Fibroblast of villous mesenchyme (primary cell): ENCODE measurements at regions not wholly inside any gene's neighbourhood (a gene's known extent, or its start where the extent isn't known, plus 50 kb on each side); places are given as distances from the start of the nearest gene placed in this dataset.

Experiments
- DNase-seq: peaks from one replicate; pipeline ENCODE4 v3.0.0-alpha.2; 2010; ENCODE audit warnings: low read depth
- H3K4me3 ChIP-seq: 2 replicates; pipeline ENCODE4 v1.5.1; 2011; ENCODE audit warnings: low read depth, mild to moderate bottlenecking, low read length
- TF ChIP-seq, protein P1 (sequence below): IDR thresholded peaks from 2 replicates; pipeline ENCODE4 v1.5.1; 2012; ENCODE audit warnings: low read depth, mild to moderate bottlenecking, low read length; ENCODE audit not compliant: insufficient read depth

DNA sequence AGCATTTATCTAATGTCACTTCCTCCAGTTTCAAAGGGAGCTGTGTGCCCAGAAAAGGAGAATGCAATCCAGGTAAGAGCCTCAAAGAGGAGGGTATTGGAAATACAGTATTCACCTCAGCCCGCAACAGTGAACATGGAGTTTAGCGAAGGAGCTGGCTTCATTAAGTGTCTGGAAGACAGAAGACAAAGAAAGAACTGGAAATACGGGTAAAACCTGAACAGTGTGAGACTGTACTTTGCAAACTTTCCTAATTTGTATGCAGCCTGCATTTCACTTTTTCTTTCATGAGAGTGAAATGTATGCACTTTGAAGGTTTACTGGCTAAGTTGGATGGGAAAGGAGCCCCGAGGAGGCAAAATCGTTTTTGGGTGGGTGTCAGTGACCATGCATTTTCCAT is 478.4 kb downstream of the HS3ST3B1 start:
- DNase-seq: no peak
- TF ChIP-seq, protein P1, sequence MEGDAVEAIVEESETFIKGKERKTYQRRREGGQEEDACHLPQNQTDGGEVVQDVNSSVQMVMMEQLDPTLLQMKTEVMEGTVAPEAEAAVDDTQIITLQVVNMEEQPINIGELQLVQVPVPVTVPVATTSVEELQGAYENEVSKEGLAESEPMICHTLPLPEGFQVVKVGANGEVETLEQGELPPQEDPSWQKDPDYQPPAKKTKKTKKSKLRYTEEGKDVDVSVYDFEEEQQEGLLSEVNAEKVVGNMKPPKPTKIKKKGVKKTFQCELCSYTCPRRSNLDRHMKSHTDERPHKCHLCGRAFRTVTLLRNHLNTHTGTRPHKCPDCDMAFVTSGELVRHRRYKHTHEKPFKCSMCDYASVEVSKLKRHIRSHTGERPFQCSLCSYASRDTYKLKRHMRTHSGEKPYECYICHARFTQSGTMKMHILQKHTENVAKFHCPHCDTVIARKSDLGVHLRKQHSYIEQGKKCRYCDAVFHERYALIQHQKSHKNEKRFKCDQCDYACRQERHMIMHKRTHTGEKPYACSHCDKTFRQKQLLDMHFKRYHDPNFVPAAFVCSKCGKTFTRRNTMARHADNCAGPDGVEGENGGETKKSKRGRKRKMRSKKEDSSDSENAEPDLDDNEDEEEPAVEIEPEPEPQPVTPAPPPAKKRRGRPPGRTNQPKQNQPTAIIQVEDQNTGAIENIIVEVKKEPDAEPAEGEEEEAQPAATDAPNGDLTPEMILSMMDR: no peak
- no peak overlapping the region for H3K4me3 ChIP-seq

DNA sequence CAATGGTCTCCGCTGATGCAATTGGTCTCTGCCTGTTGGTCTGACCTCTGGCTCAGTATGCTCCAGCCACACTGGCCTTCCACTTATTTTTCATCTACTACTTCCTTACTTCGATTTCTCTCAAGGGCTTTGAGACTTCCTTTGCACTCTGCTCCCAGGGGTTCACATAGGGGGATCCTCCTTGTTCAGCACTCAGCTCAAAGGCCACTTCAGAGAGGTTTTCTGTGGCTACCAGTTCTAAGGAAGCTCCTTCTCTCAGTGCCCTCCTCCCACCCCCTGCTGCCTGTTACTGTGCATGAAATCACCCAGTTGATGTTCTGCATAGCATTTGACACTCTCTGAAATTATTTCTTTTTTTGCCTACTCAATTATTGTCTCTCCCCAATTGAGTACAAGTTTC is 476.4 kb downstream of the HS3ST3B1 start:
- H3K4me3 ChIP-seq: no peak overlapping the region
- TF ChIP-seq, protein P1: no peak
- DNase-seq: no peak

DNA sequence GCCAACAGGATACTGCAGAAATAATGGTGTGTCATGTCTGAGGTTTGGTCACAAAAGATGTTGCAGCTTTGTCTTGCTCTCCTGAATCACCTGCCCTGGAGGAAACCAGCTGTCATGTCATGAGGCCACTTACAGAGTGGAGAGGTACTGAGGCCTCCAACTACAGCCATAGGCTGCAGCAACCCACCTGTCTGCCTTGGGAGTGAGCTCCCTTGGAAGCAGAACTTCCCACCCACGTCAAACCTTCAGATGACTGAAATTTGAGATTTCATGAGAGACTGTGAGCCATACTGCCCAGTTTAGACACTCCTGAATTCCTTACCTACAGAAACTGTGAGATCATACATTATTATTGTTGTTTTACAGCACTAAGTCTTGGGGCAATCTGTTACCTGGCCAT is 475.9 kb downstream of the HS3ST3B1 start:
- H3K4me3 ChIP-seq: no peak overlapping the region
- TF ChIP-seq, protein P1: no peak
- no peak for DNase-seq

DNA sequence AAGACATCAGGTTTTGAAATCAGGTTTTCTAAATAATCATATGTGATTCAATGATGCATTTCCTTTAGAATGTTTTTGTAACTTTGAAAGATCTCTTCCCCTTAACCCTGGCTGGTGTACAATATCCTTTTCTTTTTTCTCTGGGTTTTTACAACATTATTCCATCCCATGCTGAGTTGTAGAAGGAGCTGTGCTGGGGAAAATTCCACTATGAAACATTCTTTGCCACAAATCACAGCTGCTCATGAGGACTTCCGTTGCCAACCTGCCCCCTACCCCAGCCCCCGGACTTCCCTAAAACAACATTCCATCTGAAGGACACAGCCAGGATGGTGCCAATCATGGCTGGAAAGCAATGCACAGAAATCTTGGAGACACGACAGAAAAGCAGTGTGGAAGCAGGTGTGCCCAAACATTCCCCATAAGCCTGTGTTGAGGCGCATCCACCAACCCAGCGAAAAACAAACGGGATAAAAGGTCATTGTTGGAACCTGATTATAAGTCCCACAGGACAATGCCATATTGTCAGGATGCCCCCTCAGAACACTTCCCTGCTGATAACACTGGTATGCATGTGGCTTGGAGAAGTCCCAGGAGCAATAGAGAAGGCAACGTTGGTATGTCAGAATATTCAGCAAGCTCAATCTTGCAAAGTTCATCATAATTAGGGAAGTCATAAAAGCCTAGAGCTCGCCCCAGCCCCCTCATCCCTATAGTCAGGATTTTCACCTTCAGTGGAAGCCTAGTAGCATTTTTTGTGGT is 475.0 kb downstream of the HS3ST3B1 start:
- no peak overlapping the region for H3K4me3 ChIP-seq
- no peak for DNase-seq
- TF ChIP-seq, protein P1: no peak

DNA sequence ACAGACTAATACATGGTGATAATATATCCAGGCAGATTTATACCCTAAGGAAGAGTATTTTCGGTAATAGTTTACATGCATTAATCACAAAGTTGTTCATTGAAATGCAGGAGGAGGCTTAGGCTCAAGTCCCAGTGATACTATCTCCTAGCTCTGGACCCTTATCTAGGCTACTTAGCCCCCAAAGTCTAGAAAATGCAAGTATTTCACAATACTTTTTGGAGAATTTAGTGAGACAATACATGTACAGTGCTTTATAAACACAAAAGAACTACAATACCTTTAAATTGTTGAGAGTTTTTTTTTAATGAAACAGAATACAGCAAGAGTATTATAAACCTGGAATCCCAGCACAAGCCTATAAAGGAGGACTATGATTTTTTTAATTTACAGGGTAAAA is 473.9 kb downstream of the HS3ST3B1 start:
- TF ChIP-seq, protein P1: no peak
- no peak overlapping the region for H3K4me3 ChIP-seq
- DNase-seq: no peak

DNA sequence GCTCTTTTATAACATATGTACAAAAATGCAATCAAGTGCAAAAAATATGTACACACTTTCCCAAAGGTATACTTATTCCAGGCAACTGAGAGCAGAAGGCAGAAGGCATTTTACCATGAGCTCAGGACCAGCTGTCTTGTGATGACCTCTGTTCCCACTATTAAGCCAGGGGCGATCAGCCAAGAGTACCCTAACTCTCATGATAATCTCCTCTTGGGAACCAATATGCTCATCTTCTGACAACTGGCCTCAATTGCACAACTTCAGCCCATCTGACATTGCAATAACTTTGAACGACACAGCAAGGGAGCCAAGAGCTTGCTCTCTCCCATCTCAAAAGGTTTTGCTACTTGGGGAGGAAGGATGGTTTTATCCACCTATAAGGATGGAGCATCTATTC is 471.9 kb downstream of the HS3ST3B1 start:
- no peak for DNase-seq
- TF ChIP-seq, protein P1: no peak
- no peak overlapping the region for H3K4me3 ChIP-seq

DNA sequence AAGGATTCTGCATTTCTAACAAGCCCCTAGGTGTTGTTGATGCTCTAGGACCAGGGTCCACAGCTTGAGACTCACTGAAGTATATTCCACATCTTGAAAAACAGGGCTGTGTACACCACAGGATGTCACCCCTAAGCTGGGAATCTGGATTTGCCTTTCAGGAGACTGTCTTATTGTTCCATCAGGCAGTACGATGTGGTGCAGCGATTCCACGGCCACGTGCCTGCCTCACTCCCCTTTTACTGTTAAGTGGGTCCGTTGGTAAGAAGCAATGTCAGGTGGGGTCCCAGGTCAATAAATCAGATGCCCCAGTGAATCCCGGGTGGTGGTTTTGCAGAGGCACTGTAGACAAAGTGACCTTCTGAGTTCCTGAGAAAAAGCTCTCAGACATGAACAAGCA is 470.7 kb downstream of the HS3ST3B1 start:
- no peak overlapping the region for H3K4me3 ChIP-seq
- TF ChIP-seq, protein P1: no peak
- no peak for DNase-seq
